LNCAP (cell line): ENCODE measurements at regions not wholly inside any gene's neighbourhood (a gene's known extent, or its start where the extent isn't known, plus 50 kb on each side); places are given as distances from the start of the nearest gene placed in this dataset.

ENCODE experiments used
- CTCF ChIP-seq: fragments of 450-650 bp; IDR thresholded peaks from 2 replicates; pipeline ENCODE4 v1.5.1; 2017; ENCODE audit warnings: mild to moderate bottlenecking

DNA sequence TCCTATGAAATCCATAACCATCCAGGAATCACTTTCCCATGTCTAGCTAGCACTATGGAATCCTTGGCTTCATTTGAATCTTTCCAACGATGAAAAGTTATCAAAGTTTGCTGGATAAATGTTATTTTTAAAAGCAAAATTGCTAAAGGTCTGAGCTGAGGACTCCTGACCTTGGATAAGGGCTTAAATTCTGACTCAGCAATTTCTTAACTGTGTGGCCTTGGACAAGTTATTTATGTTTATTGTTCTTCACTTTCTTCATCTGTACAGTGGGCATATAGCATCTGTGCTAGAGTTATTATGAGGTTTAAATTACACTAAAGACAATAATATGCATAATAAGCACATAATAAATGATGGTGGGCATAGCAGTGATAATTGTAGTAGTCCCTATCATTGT is 227.5 kb downstream of the KCNS3 start:
- no peak for TF ChIP-seq CTCF

DNA sequence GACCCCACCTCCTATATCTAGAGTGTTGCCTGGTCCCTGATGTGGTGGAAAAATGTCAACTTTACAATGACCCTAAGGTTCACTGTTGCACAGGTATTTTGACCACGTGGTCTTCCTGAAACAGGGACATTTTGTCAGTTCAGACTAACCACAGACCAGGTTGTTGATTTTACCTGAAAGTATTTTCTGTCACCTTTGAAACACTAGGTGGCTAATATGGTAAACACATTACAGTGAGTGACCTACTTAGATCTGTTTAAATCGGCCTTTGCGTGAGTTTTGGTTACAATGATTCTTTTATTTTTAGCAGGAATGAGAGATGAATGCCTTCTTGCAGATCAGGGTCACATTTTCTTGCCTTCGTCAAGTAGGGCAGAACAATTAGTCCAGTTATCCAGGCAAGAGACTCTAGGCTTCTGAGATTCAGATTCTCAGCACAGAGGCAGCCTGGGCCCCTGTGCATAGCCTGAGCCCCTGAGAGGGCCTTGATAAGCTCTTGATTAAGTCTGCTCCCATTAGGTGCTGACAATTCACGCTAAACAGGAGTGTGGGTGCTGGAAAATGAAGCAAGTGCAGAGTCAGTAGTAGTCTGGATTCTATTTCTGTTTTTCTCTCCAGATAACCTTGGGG is 226.2 kb downstream of the KCNS3 start:
- no peak for TF ChIP-seq CTCF

DNA sequence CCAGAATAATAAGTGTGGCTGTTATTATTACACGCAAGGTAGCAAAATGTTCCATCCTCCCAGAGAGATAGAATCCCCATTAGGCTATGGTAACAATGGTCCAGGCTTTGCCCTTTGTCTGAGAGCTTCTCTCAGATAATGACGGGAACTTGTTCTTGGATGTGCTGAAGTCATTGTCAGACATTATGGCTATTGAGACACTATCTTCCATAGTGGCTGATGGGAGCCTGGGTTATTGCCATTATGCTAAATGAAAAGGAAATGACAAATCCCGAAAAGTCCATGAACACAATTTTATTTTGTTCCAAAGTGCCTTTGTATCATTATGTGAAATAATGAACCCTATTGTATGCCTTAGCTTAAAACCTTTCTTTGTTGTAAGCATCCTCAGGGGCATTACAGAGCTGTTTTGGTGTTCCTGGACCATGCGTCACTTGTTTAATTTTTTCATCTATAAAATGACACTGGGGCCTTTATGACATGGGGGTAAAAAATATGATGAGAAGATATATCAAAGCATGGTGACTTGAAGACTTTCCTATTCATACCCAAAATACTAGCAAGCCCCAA is 218.5 kb downstream of the KCNS3 start:
- TF ChIP-seq CTCF = no peak

GRCh38 chr2:18094277-18094676 is 215.8 kb downstream of the KCNS3 start:
- TF ChIP-seq CTCF = no peak

DNA sequence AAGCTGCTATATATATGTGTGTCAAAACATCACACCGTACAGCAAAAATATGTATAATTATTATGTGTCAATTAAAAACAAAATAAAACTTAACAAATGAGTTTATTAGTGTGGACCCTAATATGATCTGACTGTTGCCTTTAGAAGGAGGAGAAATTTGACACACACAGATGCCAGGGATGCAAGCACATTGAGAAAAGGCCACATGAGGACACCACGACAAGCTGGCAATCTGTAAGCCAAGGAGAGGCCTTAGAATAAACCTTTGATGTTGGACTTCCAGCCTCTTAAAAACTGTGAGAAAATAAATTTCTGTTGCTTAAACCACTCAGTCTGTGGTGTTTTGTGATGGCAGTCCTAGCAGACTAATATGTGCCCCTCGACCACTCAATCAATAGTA is 214.7 kb downstream of the KCNS3 start:
- no peak for TF ChIP-seq CTCF

- TF ChIP-seq CTCF = no peak
Measured at GRCh38 chr2:18092760-18093159, 214.3 kb downstream of the KCNS3 start.

- TF ChIP-seq CTCF = no peak
Measured at GRCh38 chr2:18085593-18085992, 207.1 kb downstream of the KCNS3 start.

GRCh38 chr2:18084376-18084775 is 205.9 kb downstream of the KCNS3 start:
- TF ChIP-seq CTCF = no peak
